ENCODE measurements at regions not wholly inside any gene's neighbourhood (a gene's known extent, or its start where the extent isn't known, plus 50 kb on each side); places are given as distances from the start of the nearest gene placed in this dataset.
A peak's percentile ranks its signal among the peaks of the same experiment; 100 is the strongest.

DNA sequence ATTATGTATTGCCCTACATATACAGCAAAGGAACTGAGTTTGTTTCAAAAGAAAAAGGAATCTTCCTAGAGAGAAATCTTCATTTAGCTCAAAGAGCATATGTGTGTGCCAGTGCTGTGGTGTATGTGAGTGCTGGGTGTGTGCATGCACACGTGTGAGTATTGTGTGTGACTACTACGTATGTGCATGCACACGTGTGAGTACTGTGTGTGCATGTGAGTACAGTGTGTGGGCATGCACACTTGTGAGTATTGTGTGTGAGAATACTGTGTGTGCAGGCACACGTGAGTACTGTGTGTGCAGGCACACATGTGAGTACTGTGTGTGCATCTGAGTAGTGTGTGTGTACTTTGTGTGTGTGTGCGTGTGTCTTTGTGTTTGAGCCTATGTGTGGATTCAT, 651.0 kb upstream of the B3GAT1 start:
- no peak overlapping the region for H4K91ac ChIP-seq (replicated peaks; ENCODE audit: insufficient read length, low read length)
- H3K14ac ChIP-seq (ENCODE audit: insufficient read length): no peak overlapping the region
- no peak overlapping the region for H2BK15ac ChIP-seq (ENCODE audit: low read length)
- no peak overlapping the region for H2BK20ac ChIP-seq (ENCODE audit: low read length)
- H3K79me2 ChIP-seq (ENCODE audit: control insufficient read depth in 1 of 2, insufficient read depth in 2 of 2, low read length in 2 of 2): 0 out of 4 replicates have a peak, but pooled peaks cover 0 to 3% of the 10 kb centered on the region in 2 experiments
- 0 out of 2 replicates have a peak, but pooled peaks cover 2% of the 10 kb centered on the region for H3K23me2 ChIP-seq (ENCODE audit: low read depth, low read length)
- no peak for DNase-seq (ENCODE audit: low read depth in 1 of 2, low spot score in 2 of 2)
- no peak overlapping the region for H2AFZ ChIP-seq (ENCODE audit: low read length)
- no peaks in the 10 kb centered on the region for H3K79me1 ChIP-seq (ENCODE audit: low read depth, low read length)
- 94% methylated on average over 5 of the region's 5 CpGs; no CpG with 5 or more reads in 1 of the 2 experiments for WGBS, 2 experiments (ENCODE audit: extremely low coverage in 1 of 2, insufficient coverage in 1 of 2, insufficient read length in 1 of 2, insufficient replicate concordance in 2 of 2, low coverage in 1 of 2, low lambda C conversion rate in 2 of 2, missing lambda C conversion rate in 1 of 2)
- H3K9ac ChIP-seq (replicated peaks in 1 of 4; ENCODE audit: extremely low read depth in 1 of 4, low read depth in 3 of 4, low read length in 3 of 4): no peak overlapping the region; a peak in 1 of 7 replicates
- H4K5ac ChIP-seq (ENCODE audit: insufficient read length, low read depth, low read length): no peak overlapping the region
- CTCF ChIA-PET (ENCODE audit: partially characterized antibody): interaction anchor here (0.7 to 2.2 kb wide), 4 partner anchors 12 to 271 kb away, joined by 3 to 7 read pairs (median 4); no protein-coding TSS in a partner anchor
- FAIRE-seq: no peak
- H3K4ac ChIP-seq (replicated peaks; ENCODE audit: insufficient read length, low read depth, low read length): no peak overlapping the region
- H3K23ac ChIP-seq (ENCODE audit: insufficient read length): no peak overlapping the region
- H4K20me1 ChIP-seq (replicated peaks in 1 of 2; ENCODE audit: control insufficient read depth in 1 of 2, insufficient read depth in 2 of 2, low read length in 2 of 2): no peaks in the 10 kb centered on the region
- H2BK5ac ChIP-seq (ENCODE audit: low read depth, low read length): no peak overlapping the region
- H3K18ac ChIP-seq (ENCODE audit: extremely low read depth, low read length): no peak overlapping the region
- no peaks in the 10 kb centered on the region for H3K36me3 ChIP-seq (ENCODE audit: control insufficient read depth in 2 of 4, insufficient read depth in 4 of 4, low read length in 3 of 4)
- no peak overlapping the region for H3K4me3 ChIP-seq (ENCODE audit: extremely low read depth in 1 of 4, insufficient read depth in 2 of 4, low read depth in 3 of 4, low read length in 4 of 4)
- H3K27ac ChIP-seq (ENCODE audit: low read depth, low read length): no peak overlapping the region
- H3K4me1 ChIP-seq (replicated peaks in 1 of 4; ENCODE audit: control insufficient read depth in 3 of 4, insufficient read depth in 4 of 4, low read length in 3 of 4): no peaks in the 10 kb centered on the region
- no peak overlapping the region for H2BK12ac ChIP-seq (ENCODE audit: low read depth, low read length)
- H3K56ac ChIP-seq (replicated peaks; ENCODE audit: insufficient read length, low read depth, low read length): no peak overlapping the region
- H4K8ac ChIP-seq (ENCODE audit: extremely low read depth, insufficient read depth, low read length): no peak overlapping the region
- H3K27me3 ChIP-seq (replicated peaks in 1 of 4; ENCODE audit: control insufficient read depth in 3 of 4, extremely low read depth in 1 of 4, insufficient read depth in 3 of 4, low read length in 3 of 4): no peaks in the 10 kb centered on the region
- peak overlapping the region; percentile 94; the same call in 1 of the 2 replicates for H2AK5ac ChIP-seq (ENCODE audit: low read depth, low read length)
- no peak overlapping the region for H3K4me2 ChIP-seq (ENCODE audit: insufficient read depth in 1 of 2, low read depth in 2 of 2, low read length in 2 of 2)
- no peak overlapping the region for H2BK120ac ChIP-seq (replicated peaks; ENCODE audit: low read depth, low read length)
- peaks cover 0 to 3% of the 10 kb centered on the region in 2 experiments; a peak in 1 of 4 replicates for H3K9me3 ChIP-seq (ENCODE audit: insufficient read depth in 2 of 2, low read depth in 1 of 2, low read length in 1 of 2)
- POLR2A ChIA-PET (ENCODE audit: partially characterized antibody): no interaction called here
- no peak for TF ChIP-seq CHD2 (IDR thresholded peaks at IDR 0.05; ENCODE audit: low read length)
- TF ChIP-seq ZNF274 (IDR thresholded peaks at IDR 0.05; ENCODE audit: borderline replicate concordance, extremely low read depth, low read length): no peak
- no peak for TF ChIP-seq POU5F1 (IDR thresholded peaks at IDR 0.05; ENCODE audit: low read depth, low read length)
- TF ChIP-seq TBP (IDR thresholded peaks at IDR 0.05; ENCODE audit: low read depth, low read length): no peak
- no peak for TF ChIP-seq CBX5 (IDR thresholded peaks at IDR 0.05; ENCODE audit: low read depth, low read length)
- no peak for TF ChIP-seq SP2 (IDR thresholded peaks at IDR 0.05; ENCODE audit: low read length)
- no peak for TF ChIP-seq TAF1 (IDR thresholded peaks at IDR 0.05; ENCODE audit: low read depth, low read length)
- TF ChIP-seq POLR2A (IDR thresholded peaks at IDR 0.05; ENCODE audit: control extremely low read depth in 1 of 2, low read depth in 2 of 2, low read length in 2 of 2): no peak
- no peak for TF ChIP-seq RFX5 (IDR thresholded peaks at IDR 0.05; ENCODE audit: borderline replicate concordance, low read depth, low read length)
- no peak for TF ChIP-seq CEBPB (IDR thresholded peaks at IDR 0.05; ENCODE audit: low read depth, low read length)
- TF ChIP-seq SP4 (IDR thresholded peaks at IDR 0.05; ENCODE audit: low read length): no peak
- TF ChIP-seq ASH2L (IDR thresholded peaks at IDR 0.05; ENCODE audit: low read length): no peak
- no peak for TF ChIP-seq EGR1 (IDR thresholded peaks at IDR 0.05; ENCODE audit: borderline replicate concordance, low read depth, low read length)
- no peak for TF ChIP-seq TCF12 (IDR thresholded peaks at IDR 0.05; ENCODE audit: low read depth, low read length)
- TF ChIP-seq SUZ12 (IDR thresholded peaks at IDR 0.05; ENCODE audit: low read length): no peak
- no peak for TF ChIP-seq CREB1 (IDR thresholded peaks at IDR 0.05)
- no peak for TF ChIP-seq JUND (IDR thresholded peaks at IDR 0.05; ENCODE audit: low read length)
